CD4-positive, alpha-beta memory T cell (primary cell): ENCODE measurements at regions not wholly inside any gene's neighbourhood (a gene's known extent, or its start where the extent isn't known, plus 50 kb on each side); places are given as distances from the start of the nearest gene placed in this dataset.
A peak's percentile ranks its signal among the peaks of the same experiment; 100 is the strongest.

Source experiments
- CTCF ChIA-PET: fragments of 350-600 bp; sonication (Branson Sonifier 250); formaldehyde crosslinking; loops from one replicate; lab custom pipeline; 2021; ENCODE audit warnings: inconsistent platforms; ENCODE audit not compliant: partially characterized antibody; lab: Charles Lee
- POLR2A ChIA-PET: fragments of 350-600 bp; sonication (Branson Sonifier 250); formaldehyde crosslinking; loops from one replicate; lab custom pipeline; 2021; ENCODE audit not compliant: partially characterized antibody; lab: Charles Lee
- DNase-seq, 5 donors: peaks; one replicate each; pipeline versions ENCODE4 v3.0.0 to v3.0.0-alpha.2; 2020 to 2022; ENCODE audit warnings: mixed read lengths in 1 of 5
- H3K27ac ChIP-seq: one replicate; pipeline ENCODE4 v1.7.0; 2013; ENCODE audit warnings: low read depth, low read length
- H3K27me3 ChIP-seq: 2 replicates; pipeline ENCODE4 v1.7.0; 2013; ENCODE audit warnings: mild to moderate bottlenecking, low read length, moderate library complexity; ENCODE audit not compliant: insufficient read depth
- H3K36me3 ChIP-seq: 2 replicates; pipeline ENCODE4 v1.7.0; 2013; ENCODE audit warnings: mild to moderate bottlenecking, low read length, moderate library complexity; ENCODE audit not compliant: insufficient read depth
- H3K4me1 ChIP-seq: 2 replicates; pipeline ENCODE4 v1.7.0; 2013; ENCODE audit warnings: mild to moderate bottlenecking, low read length, moderate library complexity; ENCODE audit not compliant: insufficient read depth
- H3K4me3 ChIP-seq, 2 donors: one replicate each; pipeline ENCODE4 v1.7.0; 2013; ENCODE audit warnings: low read length in 2 of 2, mild to moderate bottlenecking in 1 of 2
- H3K9me3 ChIP-seq, 2 donors: one replicate each; pipeline ENCODE4 v1.7.0; 2013; ENCODE audit warnings: low read length in 2 of 2, control low read depth in 1 of 2; ENCODE audit not compliant: control insufficient read depth in 1 of 2
- H3K27ac Mint-ChIP-seq, 7 donors: one replicate each; pipeline ENCODE4 v1.8.0; 2020 to 2021; ENCODE audit warnings: mixed read lengths in 7 of 7, mild to moderate bottlenecking in 6 of 7, inconsistent platforms in 3 of 7, moderate library complexity in 3 of 7
- H3K27me3 Mint-ChIP-seq, 2 donors: one replicate each; pipeline ENCODE4 v1.8.0; 2020 to 2021; ENCODE audit warnings: mixed read lengths in 2 of 2
- H3K36me3 Mint-ChIP-seq, 2 donors: one replicate each; pipeline ENCODE4 v1.8.0; 2020 to 2021; ENCODE audit warnings: mixed read lengths in 2 of 2, inconsistent platforms in 1 of 2, mild to moderate bottlenecking in 1 of 2
- H3K4me1 Mint-ChIP-seq, 4 donors: one replicate each; pipeline ENCODE4 v1.8.0; 2020 to 2021; ENCODE audit warnings: mixed read lengths in 4 of 4, mild to moderate bottlenecking in 1 of 4
- H3K4me3 Mint-ChIP-seq, 8 donors: one replicate each; pipeline ENCODE4 v1.8.0; 2020 to 2021; ENCODE audit warnings: mixed read lengths in 8 of 8, mild to moderate bottlenecking in 7 of 8, moderate library complexity in 6 of 8, inconsistent platforms in 3 of 8
- H3K9me3 Mint-ChIP-seq, 8 donors: one replicate each; pipeline ENCODE4 v1.8.0; 2020 to 2021; ENCODE audit warnings: mixed read lengths in 8 of 8, mild to moderate bottlenecking in 5 of 8, inconsistent platforms in 3 of 8, moderate library complexity in 1 of 8
- intact Hi-C: fragments of 100-400 bp; cut with micrococcal nuclease; formaldehyde crosslinking; loops from one replicate; pipeline ENCODE4 v1.15.1; 2023

DNA sequence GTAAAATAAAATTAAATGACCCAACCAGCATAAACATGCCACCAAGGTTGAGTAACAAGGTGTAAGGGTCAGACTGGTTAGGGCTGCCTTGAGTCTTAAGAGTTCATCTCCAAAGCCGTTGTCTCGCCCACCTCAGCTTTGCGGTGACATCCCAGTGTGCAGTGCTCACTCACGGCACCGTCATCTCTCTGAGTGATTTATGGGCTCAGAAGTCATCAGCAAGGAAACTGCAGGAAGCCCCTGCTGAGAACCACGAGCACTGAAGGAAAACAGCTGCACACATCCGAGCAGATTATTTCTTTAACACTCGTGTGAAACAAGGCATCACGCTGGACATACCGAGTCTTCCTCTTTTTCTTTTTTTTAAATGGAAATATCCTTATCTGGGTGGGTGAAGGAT lies 411.1 kb downstream of the TRIML1 start:
- ChIA-PET POLR2A (no interaction called here), CTCF (no interaction called here)
- no peak overlapping the region for H3K27ac ChIP-seq
- H3K9me3 Mint-ChIP-seq, result peaks cover 0 to 21% (median 9%) of the 10 kb centered on the region in 8 donors
- DNase-seq, result no peak
- no peaks in the 10 kb centered on the region for H3K4me1 ChIP-seq
- H3K27me3 ChIP-seq, result no peaks in the 10 kb centered on the region
- H3K4me1 Mint-ChIP-seq, result no peaks in the 10 kb centered on the region
- H3K4me3 ChIP-seq, result no peak overlapping the region
- no peaks in the 10 kb centered on the region for H3K36me3 ChIP-seq
- no peaks in the 10 kb centered on the region for H3K9me3 ChIP-seq
- no peaks in the 10 kb centered on the region for H3K27me3 Mint-ChIP-seq
- H3K4me3 Mint-ChIP-seq, result no peak overlapping the region
- intact Hi-C loops, result no loop called here
- H3K36me3 Mint-ChIP-seq, result no peaks in the 10 kb centered on the region
- H3K27ac Mint-ChIP-seq, result no peak overlapping the region

- Mint-ChIP-seq H3K4me3 (no peak overlapping the region), H3K4me1 (no peaks in the 10 kb centered on the region)
Measured at GRCh38 chr4:188551156-188551555, 411.9 kb downstream of the TRIML1 start.

GRCh38 chr4:188552741-188553275 lies 413.6 kb downstream of the TRIML1 start:
- Mint-ChIP-seq H3K36me3 (no peaks in the 10 kb centered on the region), H3K9me3 (peaks cover 0 to 20% (median 9%) of the 10 kb centered on the region in 8 donors), H3K27ac (no peak overlapping the region), H3K4me3 (no peak overlapping the region), H3K4me1 (no peaks in the 10 kb centered on the region), H3K27me3 (no peaks in the 10 kb centered on the region)
- Histone ChIP-seq H3K27ac (no peak overlapping the region), H3K4me1 (no peaks in the 10 kb centered on the region), H3K27me3 (no peaks in the 10 kb centered on the region), H3K36me3 (no peaks in the 10 kb centered on the region), H3K4me3 (no peak overlapping the region), H3K9me3 (no peaks in the 10 kb centered on the region)
- ChIA-PET POLR2A (no interaction called here), CTCF (no interaction called here)
- DNase-seq, result no peak
- intact Hi-C loops, result no loop called here

More at GRCh38 chr4:188551156-188551555, 411.9 kb downstream of the TRIML1 start:
- Histone ChIP-seq H3K9me3 (no peaks in the 10 kb centered on the region), H3K27ac (no peak overlapping the region), H3K27me3 (no peaks in the 10 kb centered on the region), H3K36me3 (no peaks in the 10 kb centered on the region), H3K4me1 (no peaks in the 10 kb centered on the region), H3K4me3 (no peak overlapping the region)
- POLR2A ChIA-PET, result no interaction called here
- no peak for DNase-seq
- Mint-ChIP-seq H3K27ac (no peak overlapping the region), H3K9me3 (peaks cover 0 to 21% (median 9%) of the 10 kb centered on the region in 8 donors), H3K27me3 (no peaks in the 10 kb centered on the region), H3K36me3 (no peaks in the 10 kb centered on the region)
- intact Hi-C loops, result no loop called here
- CTCF ChIA-PET, result no interaction called here

DNA sequence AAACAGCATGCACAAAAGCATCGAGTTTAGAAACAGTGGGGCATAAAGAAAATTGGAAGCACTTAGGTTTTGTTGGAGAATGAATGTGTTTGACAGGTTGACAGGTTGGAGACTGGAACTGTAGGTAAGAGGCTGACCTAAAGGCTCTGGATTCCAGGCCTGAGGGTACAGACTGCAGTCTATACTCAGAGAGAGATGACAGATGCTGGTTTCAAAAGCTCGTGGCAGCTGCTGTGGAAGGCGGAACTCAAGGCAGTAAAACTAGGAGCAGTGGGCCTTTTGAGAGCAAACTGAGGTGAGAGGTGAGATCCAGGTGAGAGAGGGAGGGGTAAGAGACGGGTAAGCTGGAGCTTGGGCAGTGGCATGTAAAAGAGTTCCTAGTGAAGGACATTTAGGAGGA lies 415.2 kb downstream of the TRIML1 start:
- no peaks in the 10 kb centered on the region for H3K9me3 ChIP-seq
- Mint-ChIP-seq H3K36me3 (no peaks in the 10 kb centered on the region), H3K4me3 (no peak overlapping the region), H3K4me1 (no peaks in the 10 kb centered on the region), H3K27ac (no peak overlapping the region), H3K27me3 (no peaks in the 10 kb centered on the region), H3K9me3 (peaks cover 0 to 16% (median 6%) of the 10 kb centered on the region in 8 donors)
- H3K4me3 ChIP-seq, result no peak overlapping the region
- H3K4me1 ChIP-seq, result no peaks in the 10 kb centered on the region
- intact Hi-C loops, result no loop called here
- H3K27ac ChIP-seq, result no peak overlapping the region
- no peaks in the 10 kb centered on the region for H3K36me3 ChIP-seq
- POLR2A ChIA-PET, result no interaction called here
- CTCF ChIA-PET, result no interaction called here
- no peak for DNase-seq
- no peaks in the 10 kb centered on the region for H3K27me3 ChIP-seq

GRCh38 chr4:188573104-188573503 lies 433.9 kb downstream of the TRIML1 start:
- H3K27me3 Mint-ChIP-seq, result no peaks in the 10 kb centered on the region
- no peak for DNase-seq
- Histone ChIP-seq H3K27ac (no peak overlapping the region), H3K36me3 (no peaks in the 10 kb centered on the region), H3K4me3 (no peak overlapping the region), H3K27me3 (no peaks in the 10 kb centered on the region), H3K9me3 (no peaks in the 10 kb centered on the region), H3K4me1 (no peaks in the 10 kb centered on the region)
- H3K27ac Mint-ChIP-seq, result no peak overlapping the region
- no peak overlapping the region for H3K4me3 Mint-ChIP-seq
- no peaks in the 10 kb centered on the region for H3K36me3 Mint-ChIP-seq
- ChIA-PET POLR2A (no interaction called here), CTCF (no interaction called here)
- intact Hi-C loops, result no loop called here
- H3K9me3 Mint-ChIP-seq, result peaks cover 0 to 31% (median 12%) of the 10 kb centered on the region in 8 donors
- H3K4me1 Mint-ChIP-seq, result peaks cover 0 to 1% (median 0%) of the 10 kb centered on the region in 4 donors

DNA sequence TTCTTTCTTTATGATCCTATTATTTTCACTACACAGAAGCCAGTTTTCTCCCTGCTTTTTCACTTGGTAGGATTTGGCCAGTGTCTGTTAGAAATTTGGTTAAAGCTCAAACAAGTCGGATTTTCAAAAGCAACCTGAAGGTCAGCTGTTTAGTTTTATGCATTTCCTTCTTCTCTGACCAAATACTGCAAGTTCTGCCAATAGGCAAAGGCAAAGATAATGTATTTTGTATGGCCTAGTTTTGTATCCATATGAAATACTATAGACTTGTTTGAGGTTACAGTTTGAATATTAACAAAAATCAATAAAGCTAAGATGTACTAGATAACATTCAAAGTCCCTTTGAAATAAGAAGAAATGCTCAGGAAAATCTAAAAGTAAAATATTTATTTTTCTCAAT lies 439.4 kb downstream of the TRIML1 start:
- Mint-ChIP-seq H3K4me1 (no peaks in the 10 kb centered on the region), H3K27ac (no peak overlapping the region), H3K9me3 (peaks cover 0 to 35% (median 15%) of the 10 kb centered on the region in 8 donors), H3K36me3 (peaks cover 0 to 3% of the 10 kb centered on the region in 2 donors), H3K27me3 (no peaks in the 10 kb centered on the region), H3K4me3 (no peak overlapping the region)
- Histone ChIP-seq H3K27ac (no peak overlapping the region), H3K27me3 (no peaks in the 10 kb centered on the region), H3K36me3 (no peaks in the 10 kb centered on the region), H3K9me3 (no peaks in the 10 kb centered on the region), H3K4me1 (no peaks in the 10 kb centered on the region), H3K4me3 (no peak overlapping the region)
- ChIA-PET POLR2A (no interaction called here), CTCF (no interaction called here)
- DNase-seq, result no peak
- intact Hi-C loops, result no loop called here

- no peaks in the 10 kb centered on the region for H3K36me3 ChIP-seq
- no peaks in the 10 kb centered on the region for H3K27me3 Mint-ChIP-seq
- no peak overlapping the region for H3K4me3 Mint-ChIP-seq
- H3K27ac Mint-ChIP-seq, result no peak overlapping the region
- no peaks in the 10 kb centered on the region for H3K27me3 ChIP-seq
- no peak overlapping the region for H3K4me3 ChIP-seq
- intact Hi-C loops, result no loop called here
- H3K9me3 Mint-ChIP-seq, result peaks cover 3 to 21% (median 9%) of the 10 kb centered on the region in 8 donors
- H3K4me1 Mint-ChIP-seq, result no peaks in the 10 kb centered on the region
- H3K9me3 ChIP-seq, result no peaks in the 10 kb centered on the region
- ChIA-PET POLR2A (no interaction called here), CTCF (no interaction called here)
- H3K4me1 ChIP-seq, result no peaks in the 10 kb centered on the region
- DNase-seq, result no peak
- H3K36me3 Mint-ChIP-seq, result no peaks in the 10 kb centered on the region
- no peak overlapping the region for H3K27ac ChIP-seq
Measured at GRCh38 chr4:188596021-188596420, 456.8 kb downstream of the TRIML1 start.

GRCh38 chr4:188603646-188604045 lies 464.4 kb downstream of the TRIML1 start:
- no peak overlapping the region for H3K27ac ChIP-seq
- no peaks in the 10 kb centered on the region for H3K36me3 Mint-ChIP-seq
- H3K36me3 ChIP-seq, result no peaks in the 10 kb centered on the region
- peak in 1 of 5 donors; percentile 28 for DNase-seq
- ChIA-PET CTCF (no interaction called here), POLR2A (no interaction called here)
- intact Hi-C loops, result no loop called here
- no peaks in the 10 kb centered on the region for H3K4me1 Mint-ChIP-seq
- no peaks in the 10 kb centered on the region for H3K4me1 ChIP-seq
- H3K27me3 ChIP-seq, result no peaks in the 10 kb centered on the region
- H3K9me3 Mint-ChIP-seq, result peaks cover 2 to 21% (median 5%) of the 10 kb centered on the region in 8 donors
- no peak overlapping the region for H3K4me3 Mint-ChIP-seq
- no peaks in the 10 kb centered on the region for H3K27me3 Mint-ChIP-seq
- no peaks in the 10 kb centered on the region for H3K9me3 ChIP-seq
- H3K27ac Mint-ChIP-seq, result no peak overlapping the region
- no peak overlapping the region for H3K4me3 ChIP-seq
